HCT116 (cell line): ENCODE measurements at regions not wholly inside any gene's neighbourhood (a gene's known extent, or its start where the extent isn't known, plus 50 kb on each side); places are given as distances from the start of the nearest gene placed in this dataset.

Experiments
- ATAC-seq: fragments of 200-7000 bp; cut with Tn5 transposase; 2 replicates; pipeline ENCODE4 v1.9.1; 2020; ENCODE audit warnings: mild to moderate bottlenecking, moderate library complexity
- BruUV-seq: library from RNA; stranded (reverse); fragments of 400-500 nt; replicated peaks from 2 replicates; lab custom pipeline; 2021; lab: Mats Ljungman, UMichigan
- CTCF ChIA-PET: fragments of 300-600 bp; sonication (Branson Sonifier 250); formaldehyde crosslinking; loops from one replicate; lab custom pipeline; 2021; ENCODE audit warnings: antibody characterized with exemption; lab: Charles Lee
- POLR2A ChIA-PET: fragments of 300-600, 350-600 bp; sonication (Branson Sonifier 250); formaldehyde crosslinking; loops from one replicate; lab custom pipeline; 2021; ENCODE audit warnings: antibody characterized with exemption; lab: Charles Lee
- RAD21 ChIA-PET, 2 experiments: fragments of 300-600 bp; sonication (Branson Sonifier 250); formaldehyde crosslinking; loops; one replicate each; lab custom pipeline; 2023; ENCODE audit warnings: low total read pairs in 2 of 2; ENCODE audit not compliant: uncharacterized antibody in 2 of 2, unreplicated experiment in 2 of 2, low non-redundant PET in 1 of 2; lab: Charles Lee
- DNase-seq: peaks from one replicate; pipeline ENCODE4 v3.0.0-alpha.2; 2010; ENCODE audit warnings: low read depth, low spot score
- H2AFZ ChIP-seq: fragments of 200-600 bp; shearing (Covaris generic), sonication (generic); 2 replicates; pipeline ENCODE4 v1.6.1; 2017; ENCODE audit warnings: low read depth, mixed run types, mixed read lengths, antibody characterized with exemption, low read length; ENCODE audit not compliant: poor library complexity, severe bottlenecking
- H3K27ac ChIP-seq: 2 replicates; pipeline ENCODE4 v1.5.1; 2012; ENCODE audit warnings: low read depth, low read length
- H3K27me3 ChIP-seq: fragments of 200-600 bp; sonication (generic); 2 replicates; pipeline ENCODE4 v1.6.1; 2016; ENCODE audit warnings: mixed run types, low read length, mixed read lengths; ENCODE audit not compliant: insufficient read depth
- H3K36me3 ChIP-seq, 2 experiments: fragments of 200-500 bp in 1 of 2; fragments of 200-600 bp in 1 of 2; sonication (Bioruptor generic) in 1 of 2; sonication (generic) in 1 of 2; 2 replicates each; pipeline versions ENCODE4 v1.5.1 to v1.6.1; 2014 to 2016; ENCODE audit warnings: low read length in 2 of 2, inconsistent platforms in 1 of 2, mixed read lengths in 1 of 2, mixed run types in 1 of 2; ENCODE audit not compliant: insufficient read depth in 2 of 2, control insufficient read depth in 1 of 2
- H3K4me1 ChIP-seq, 2 experiments: fragments of 200-600 bp in 1 of 2; sonication (generic) in 1 of 2; 2 replicates each; pipeline versions ENCODE4 v1.5.1 to v1.6.1; 2012 to 2017; ENCODE audit warnings: low read length in 2 of 2, inconsistent platforms in 1 of 2, mild to moderate bottlenecking in 1 of 2, mixed read lengths in 1 of 2, mixed run types in 1 of 2, moderate library complexity in 1 of 2; ENCODE audit not compliant: insufficient read depth in 2 of 2, control insufficient read depth in 1 of 2
- H3K4me2 ChIP-seq: fragments of 200-600 bp; sonication (generic); 2 replicates; pipeline ENCODE4 v1.6.1; 2017; ENCODE audit warnings: mixed run types, low read length, mixed read lengths
- H3K4me3 ChIP-seq, 2 experiments: fragments of 200-600 bp in 1 of 2; sonication (generic) in 1 of 2; replicated peaks in 1 of 2; 2 replicates each; pipeline ENCODE4 v1.5.1; 2011 to 2016; ENCODE audit warnings: low read length in 2 of 2, control low read depth in 1 of 2, low read depth in 1 of 2, mild to moderate bottlenecking in 1 of 2, mixed read lengths in 1 of 2, mixed run types in 1 of 2
- H3K79me2 ChIP-seq: fragments of 200-600 bp; sonication (generic); 2 replicates; pipeline ENCODE4 v1.6.1; 2017; ENCODE audit warnings: mild to moderate bottlenecking, mixed run types, low read length, moderate library complexity, mixed read lengths; ENCODE audit not compliant: insufficient read depth
- H3K9ac ChIP-seq: fragments of 200-600 bp; sonication (generic); 2 replicates; pipeline ENCODE4 v1.6.1; 2016; ENCODE audit warnings: low read length, mixed read lengths
- H3K9me2 ChIP-seq: fragments of 200-600 bp; sonication (generic), shearing (Covaris generic); 2 replicates; pipeline ENCODE4 v1.6.1; 2017; ENCODE audit warnings: mixed run types, mild to moderate bottlenecking, moderate library complexity; ENCODE audit not compliant: insufficient read depth
- H3K9me3 ChIP-seq, 2 experiments: fragments of 200-500 bp in 1 of 2; fragments of 200-600 bp in 1 of 2; sonication (Bioruptor generic) in 1 of 2; sonication (generic) in 1 of 2; 2 replicates each; pipeline ENCODE4 v1.6.1; 2014 to 2017; ENCODE audit warnings: low read length in 2 of 2, mixed read lengths in 2 of 2, inconsistent platforms in 1 of 2, low read depth in 1 of 2, mild to moderate bottlenecking in 1 of 2, mixed run types in 1 of 2, moderate library complexity in 1 of 2; ENCODE audit not compliant: control insufficient read depth in 1 of 2, insufficient read depth in 1 of 2
- H4K20me1 ChIP-seq: fragments of 200-600 bp; sonication (generic), shearing (Covaris generic); 2 replicates; pipeline ENCODE4 v1.6.1; 2017; ENCODE audit warnings: mixed run types, mild to moderate bottlenecking, moderate library complexity; ENCODE audit not compliant: insufficient read depth
- CTCF ChIP-seq, 3 experiments: fragments of 200-600 bp in 1 of 3; sonication (generic) in 1 of 3; IDR thresholded peaks in 2 of 3; conservative IDR thresholded peaks in 1 of 3; 2 replicates each; pipeline ENCODE4 v1.5.1; 2012 to 2017; ENCODE audit warnings: low read depth in 2 of 3, low read length in 2 of 3, antibody characterized with exemption in 1 of 3, borderline replicate concordance in 1 of 3, control low read depth in 1 of 3, mild to moderate bottlenecking in 1 of 3, mixed read lengths in 1 of 3, mixed run types in 1 of 3, moderate library complexity in 1 of 3; ENCODE audit not compliant: insufficient read depth in 1 of 3
- EZH2 ChIP-seq: fragments of 200-600 bp; sonication (generic); IDR thresholded peaks from 2 replicates; pipeline ENCODE4 v1.6.1; 2017; ENCODE audit warnings: antibody characterized with exemption, mixed run types
- JUND ChIP-seq: IDR thresholded peaks from 2 replicates; pipeline ENCODE4 v1.6.1; 2012
- POLR2AphosphoS5 ChIP-seq: IDR thresholded peaks from 2 replicates; pipeline ENCODE4 v1.6.1; 2011; ENCODE audit warnings: mild to moderate bottlenecking, low read depth, low read length, moderate library complexity
- RAD21 ChIP-seq: IDR thresholded peaks from 2 replicates; pipeline ENCODE4 v1.6.1; 2012; ENCODE audit warnings: low read depth, mild to moderate bottlenecking
- REST ChIP-seq: IDR thresholded peaks from 2 replicates; pipeline ENCODE4 v1.6.1; 2012; ENCODE audit warnings: low read depth
- SP1 ChIP-seq: IDR thresholded peaks from 2 replicates; pipeline ENCODE4 v1.6.1; 2012; ENCODE audit warnings: low read depth
- ZNF274 ChIP-seq: fragments of 200-500 bp; sonication (Bioruptor generic); IDR thresholded peaks from 2 replicates; pipeline ENCODE4 v1.6.1; 2014; ENCODE audit warnings: mild to moderate bottlenecking, low read depth, low read length, inconsistent platforms
- intact Hi-C: fragments of 100-400 bp; cut with micrococcal nuclease; formaldehyde crosslinking; loops from 2 replicates; pipeline ENCODE4 v1.10.0; 2022

GRCh38 chr5:171689853-171690417 lies 95.7 kb upstream of the SMIM23 start:
- H3K4me2 ChIP-seq, result no peak overlapping the region

More at GRCh38 chr5:171689853-171690417, 95.7 kb upstream of the SMIM23 start:
- no peaks in the 10 kb centered on the region for H3K9me3 ChIP-seq
- no peaks in the 10 kb centered on the region for H3K79me2 ChIP-seq
- no peaks in the 10 kb centered on the region for H4K20me1 ChIP-seq
- H3K4me3 ChIP-seq, result no peak overlapping the region
- H3K27ac ChIP-seq, result no peak overlapping the region
- no peaks in the 10 kb centered on the region for H3K36me3 ChIP-seq
- ChIA-PET POLR2A (no interaction called here), CTCF (no interaction called here), RAD21 (no interaction called here)
- H3K9ac ChIP-seq, result no peak overlapping the region
- DNase-seq (no peak), ATAC-seq (no peak)
- no peak overlapping the region for H2AFZ ChIP-seq
- no peaks in the 10 kb centered on the region for H3K4me1 ChIP-seq
- intact Hi-C loops, result no loop called here
- H3K9me2 ChIP-seq, result no peaks in the 10 kb centered on the region
- TF ChIP-seq EZH2 (no peak), REST (no peak), SP1 (no peak), ZNF274 (no peak), RAD21 (no peak), CTCF (IDR thresholded peaks at IDR 0.05 in 2 of 3, conservative IDR thresholded peaks at IDR 0.05 in 1 of 3; ENCODE audit: borderline replicate concordance in 1 of 3, insufficient read depth in 1 of 3, low read depth in 2 of 3, low read length in 2 of 3) (no peak), JUND (no peak), POLR2AphosphoS5 (no peak)
- H3K27me3 ChIP-seq, result no peaks in the 10 kb centered on the region
- BruUV-seq, result no TSS peak
